SK-N-SH (cell line): ENCODE measurements at regions not wholly inside any gene's neighbourhood (a gene's known extent, or its start where the extent isn't known, plus 50 kb on each side); places are given as distances from the start of the nearest gene placed in this dataset.

Source experiments
- CTCF ChIA-PET: fragments of 300-600, 350-600 bp; formaldehyde crosslinking; extraction: SDS; loops from one replicate; lab custom pipeline; 2021; lab: Yijun Ruan, JAX
- POLR2A ChIA-PET: fragments of 350-600 bp; sonication (Branson Sonifier 250); formaldehyde crosslinking; extraction: SDS; loops from one replicate; lab custom pipeline; 2020; ENCODE audit warnings: antibody characterized with exemption, inconsistent platforms; lab: Yijun Ruan, JAX
- DNase-seq: peaks from one replicate; pipeline ENCODE4 v3.0.0; 2012
- H2AFZ ChIP-seq: fragments of 200-600 bp; sonication (generic); 2 replicates; pipeline ENCODE4 v1.8.1; 2016; ENCODE audit warnings: antibody characterized with exemption, mild to moderate bottlenecking, low read depth
- H3F3A ChIP-seq: fragments of 200-600 bp; sonication (generic); replicated peaks from 2 replicates; pipeline ENCODE3; 2016; ENCODE audit warnings: antibody characterized with exemption, mild to moderate bottlenecking; ENCODE audit not compliant: insufficient read depth
- H3K27ac ChIP-seq, 2 experiments: fragments of 200-500 bp in 1 of 2; fragments of 200-600 bp in 1 of 2; sonication (Bioruptor generic) in 1 of 2; sonication (generic), shearing (Covaris generic) in 1 of 2; 2 replicates each; pipeline versions ENCODE4 v1.5.1 to v1.6.1; 2014 to 2016; ENCODE audit warnings: low read depth in 2 of 2, inconsistent platforms in 1 of 2, low read length in 1 of 2, mild to moderate bottlenecking in 1 of 2, mixed read lengths in 1 of 2
- H3K27me3 ChIP-seq: fragments of 200-600 bp; sonication (generic), shearing (Covaris generic); 2 replicates; pipeline ENCODE4 v1.6.1; 2016; ENCODE audit warnings: mixed run types; ENCODE audit not compliant: insufficient read depth
- H3K36me3 ChIP-seq, 2 experiments: fragments of 200-500 bp in 1 of 2; fragments of 200-600 bp in 1 of 2; sonication (Bioruptor generic) in 1 of 2; sonication (generic) in 1 of 2; replicated peaks in 1 of 2; 2 replicates each; pipeline versions ENCODE3 to v1.5.1; 2014 to 2016; ENCODE audit warnings: low read length in 1 of 2, mild to moderate bottlenecking in 1 of 2; ENCODE audit not compliant: insufficient read depth in 2 of 2, control insufficient read depth in 1 of 2
- H3K4me1 ChIP-seq, 2 experiments: fragments of 200-500 bp in 1 of 2; fragments of 200-600 bp in 1 of 2; sonication (Bioruptor generic) in 1 of 2; sonication (generic), shearing (Covaris generic) in 1 of 2; 2 replicates each; pipeline versions ENCODE4 v1.5.1 to v1.6.1; 2014 to 2016; ENCODE audit warnings: low read depth in 1 of 2, low read length in 1 of 2, mixed run types in 1 of 2; ENCODE audit not compliant: insufficient read depth in 2 of 2, control insufficient read depth in 1 of 2
- H3K4me2 ChIP-seq: fragments of 200-600 bp; sonication (generic), shearing (Covaris generic); 2 replicates; pipeline ENCODE4 v1.6.1; 2017; ENCODE audit warnings: mixed run types
- H3K4me3 ChIP-seq, 2 experiments: fragments of 200-500 bp in 1 of 2; fragments of 200-600 bp in 1 of 2; sonication (Bioruptor generic) in 1 of 2; sonication (generic), shearing (Covaris generic) in 1 of 2; 2 replicates each; pipeline versions ENCODE4 v1.5.1 to v1.8.1; 2014 to 2016; ENCODE audit warnings: low read depth in 2 of 2, inconsistent platforms in 1 of 2, low read length in 1 of 2, mild to moderate bottlenecking in 1 of 2, mixed read lengths in 1 of 2, moderate library complexity in 1 of 2
- H3K79me2 ChIP-seq: fragments of 200-600 bp; sonication (generic); 2 replicates; pipeline ENCODE4 v1.8.1; 2017; ENCODE audit warnings: mild to moderate bottlenecking; ENCODE audit not compliant: insufficient read depth
- H3K9ac ChIP-seq: fragments of 200-600 bp; sonication (generic); 2 replicates; pipeline ENCODE4 v1.6.1; 2017; ENCODE audit warnings: mixed run types
- H3K9me2 ChIP-seq: fragments of 200-600 bp; sonication (generic); 2 replicates; pipeline ENCODE4 v1.6.1; 2017; ENCODE audit warnings: mixed run types
- H3K9me3 ChIP-seq: fragments of 200-600 bp; sonication (generic); 2 replicates; pipeline ENCODE4 v1.6.1; 2017; ENCODE audit warnings: mixed run types, mild to moderate bottlenecking, moderate library complexity
- H4K20me1 ChIP-seq: fragments of 200-600 bp; sonication (generic); 2 replicates; pipeline ENCODE4 v1.6.1; 2017; ENCODE audit warnings: mild to moderate bottlenecking, mixed run types; ENCODE audit not compliant: insufficient read depth
- CHD2 ChIP-seq: fragments of 150-350 bp; IDR thresholded peaks from 2 replicates; pipeline ENCODE4 v1.6.1; 2018; ENCODE audit warnings: low read length; ENCODE audit not compliant: partially characterized antibody
- ELF1 ChIP-seq: IDR thresholded peaks from 2 replicates; pipeline ENCODE4 v1.4.0; 2012
- MEF2A ChIP-seq: IDR thresholded peaks from 2 replicates; pipeline ENCODE4 v1.4.0; 2012; ENCODE audit warnings: low read depth, borderline replicate concordance
- POLR2AphosphoS5 ChIP-seq: IDR thresholded peaks from 2 replicates; pipeline ENCODE4 v1.6.1; 2012; ENCODE audit warnings: low read depth, low read length
- RAD21 ChIP-seq: IDR thresholded peaks from 2 replicates; pipeline ENCODE4 v1.6.1; 2012; ENCODE audit warnings: mild to moderate bottlenecking, low read length
- RCOR1 ChIP-seq: fragments of 150-350 bp; IDR thresholded peaks from 2 replicates; pipeline ENCODE4 v1.6.1; 2017; ENCODE audit warnings: antibody characterized with exemption, low read length
- TAF1 ChIP-seq: IDR thresholded peaks from 2 replicates; pipeline ENCODE4 v1.6.1; 2012; ENCODE audit warnings: low read depth, mild to moderate bottlenecking, low read length, moderate library complexity, borderline replicate concordance
- TCF12 ChIP-seq: IDR thresholded peaks from 2 replicates; pipeline ENCODE4 v1.4.0; 2012
- WGBS: methylation state at CpG from one replicate; pipeline ENCODE4 v1.1.6; 2017; ENCODE audit warnings: low lambda C conversion rate; 5-methylcytosine and 5-hydroxymethylcytosine counted together
- TF ChIP-seq, protein P1 (sequence below): fragments of 150-350 bp; IDR thresholded peaks from 2 replicates; pipeline ENCODE4 v1.6.1; 2016; ENCODE audit warnings: mild to moderate bottlenecking, low read depth, low read length
- TF ChIP-seq, protein P2 (sequence below): fragments of 150-350 bp; IDR thresholded peaks from 2 replicates; pipeline ENCODE4 v1.6.1; 2017; ENCODE audit warnings: antibody characterized with exemption, low read length, low read depth, borderline replicate concordance
- TF ChIP-seq, protein P3 (sequence below): fragments of 200-600 bp; sonication (generic); IDR thresholded peaks from 2 replicates; pipeline ENCODE4 v1.6.1; 2017; ENCODE audit warnings: antibody characterized with exemption, mild to moderate bottlenecking, moderate library complexity

DNA sequence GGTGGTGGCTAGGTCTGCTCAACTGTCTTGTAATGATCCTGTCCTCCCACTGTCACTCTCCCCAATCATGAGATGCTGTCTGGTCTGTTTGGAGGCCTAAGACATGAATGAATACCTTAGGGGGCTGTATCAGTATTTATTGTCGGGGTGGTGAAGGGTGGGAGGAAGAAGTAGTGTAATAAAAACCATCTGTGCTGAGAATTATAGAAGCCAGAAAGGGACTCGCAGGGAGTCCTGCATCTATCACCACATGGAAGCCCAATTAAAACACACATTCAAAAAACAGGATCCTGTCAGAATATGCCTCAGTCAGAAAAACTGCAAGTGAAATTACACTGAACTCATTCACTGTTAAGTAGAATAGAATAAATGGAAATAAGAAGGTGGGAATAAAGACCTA, 1134.3 kb upstream of the C9orf72 start:
- no peak overlapping the region; a peak in 1 of 4 replicates for H3K27ac ChIP-seq
- POLR2A ChIA-PET, result no interaction called here
- H3K27me3 ChIP-seq, result no peaks in the 10 kb centered on the region
- no peak for TF ChIP-seq ELF1
- TF ChIP-seq, protein P1, sequence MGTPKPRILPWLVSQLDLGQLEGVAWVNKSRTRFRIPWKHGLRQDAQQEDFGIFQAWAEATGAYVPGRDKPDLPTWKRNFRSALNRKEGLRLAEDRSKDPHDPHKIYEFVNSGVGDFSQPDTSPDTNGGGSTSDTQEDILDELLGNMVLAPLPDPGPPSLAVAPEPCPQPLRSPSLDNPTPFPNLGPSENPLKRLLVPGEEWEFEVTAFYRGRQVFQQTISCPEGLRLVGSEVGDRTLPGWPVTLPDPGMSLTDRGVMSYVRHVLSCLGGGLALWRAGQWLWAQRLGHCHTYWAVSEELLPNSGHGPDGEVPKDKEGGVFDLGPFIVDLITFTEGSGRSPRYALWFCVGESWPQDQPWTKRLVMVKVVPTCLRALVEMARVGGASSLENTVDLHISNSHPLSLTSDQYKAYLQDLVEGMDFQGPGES, result no peak
- TF ChIP-seq, all 33 proteins: peak for 0
- CTCF ChIA-PET, result interaction anchor here (0.8 kb wide), 1 partner anchor 7 kb away, joined by 5 read pairs; no protein-coding TSS in a partner anchor
- 53% methylated on average over 2 of the region's 2 CpGs for WGBS
- Histone ChIP-seq H3K4me1 (peaks cover 0 to 5% of the 10 kb centered on the region in 2 experiments; a peak in 2 of 4 replicates), H3K9ac (no peak overlapping the region), H3K79me2 (no peaks in the 10 kb centered on the region), H4K20me1 (no peaks in the 10 kb centered on the region), H3K9me2 (no peaks in the 10 kb centered on the region), H3F3A (no peaks in the 10 kb centered on the region), H3K4me3 (no peak overlapping the region), H3K36me3 (no peaks in the 10 kb centered on the region), H3K4me2 (no peak overlapping the region), H3K9me3 (no peaks in the 10 kb centered on the region), H2AFZ (no peak overlapping the region)
- DNase-seq, result no peak

DNA sequence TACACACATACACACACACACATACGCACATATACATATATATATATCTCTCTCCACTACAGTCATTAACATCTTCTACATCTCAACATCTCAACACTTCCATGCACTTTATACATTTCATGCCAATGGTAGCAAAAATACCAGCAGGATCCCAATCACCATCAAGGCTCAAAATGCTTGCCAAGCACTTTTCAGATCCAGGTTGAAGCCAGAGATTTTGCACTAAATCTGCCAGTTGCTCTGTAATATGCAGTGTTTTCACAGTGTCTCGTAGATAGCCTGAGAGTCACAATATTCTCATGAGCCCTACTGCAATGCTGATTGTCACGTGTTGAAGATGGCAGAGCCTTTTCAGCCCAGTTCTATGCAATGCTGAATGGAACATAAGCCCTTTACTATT, 1140.9 kb upstream of the C9orf72 start:
- POLR2A ChIA-PET, result no interaction called here
- TF ChIP-seq TCF12 (no peak), RAD21 (no peak), RCOR1 (no peak), TAF1 (no peak), CHD2 (no peak), POLR2AphosphoS5 (no peak), MEF2A (no peak)
- TF ChIP-seq, protein P2, sequence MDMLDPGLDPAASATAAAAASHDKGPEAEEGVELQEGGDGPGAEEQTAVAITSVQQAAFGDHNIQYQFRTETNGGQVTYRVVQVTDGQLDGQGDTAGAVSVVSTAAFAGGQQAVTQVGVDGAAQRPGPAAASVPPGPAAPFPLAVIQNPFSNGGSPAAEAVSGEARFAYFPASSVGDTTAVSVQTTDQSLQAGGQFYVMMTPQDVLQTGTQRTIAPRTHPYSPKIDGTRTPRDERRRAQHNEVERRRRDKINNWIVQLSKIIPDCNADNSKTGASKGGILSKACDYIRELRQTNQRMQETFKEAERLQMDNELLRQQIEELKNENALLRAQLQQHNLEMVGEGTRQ, result no peak
- TF ChIP-seq, protein P3, sequence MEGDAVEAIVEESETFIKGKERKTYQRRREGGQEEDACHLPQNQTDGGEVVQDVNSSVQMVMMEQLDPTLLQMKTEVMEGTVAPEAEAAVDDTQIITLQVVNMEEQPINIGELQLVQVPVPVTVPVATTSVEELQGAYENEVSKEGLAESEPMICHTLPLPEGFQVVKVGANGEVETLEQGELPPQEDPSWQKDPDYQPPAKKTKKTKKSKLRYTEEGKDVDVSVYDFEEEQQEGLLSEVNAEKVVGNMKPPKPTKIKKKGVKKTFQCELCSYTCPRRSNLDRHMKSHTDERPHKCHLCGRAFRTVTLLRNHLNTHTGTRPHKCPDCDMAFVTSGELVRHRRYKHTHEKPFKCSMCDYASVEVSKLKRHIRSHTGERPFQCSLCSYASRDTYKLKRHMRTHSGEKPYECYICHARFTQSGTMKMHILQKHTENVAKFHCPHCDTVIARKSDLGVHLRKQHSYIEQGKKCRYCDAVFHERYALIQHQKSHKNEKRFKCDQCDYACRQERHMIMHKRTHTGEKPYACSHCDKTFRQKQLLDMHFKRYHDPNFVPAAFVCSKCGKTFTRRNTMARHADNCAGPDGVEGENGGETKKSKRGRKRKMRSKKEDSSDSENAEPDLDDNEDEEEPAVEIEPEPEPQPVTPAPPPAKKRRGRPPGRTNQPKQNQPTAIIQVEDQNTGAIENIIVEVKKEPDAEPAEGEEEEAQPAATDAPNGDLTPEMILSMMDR, result no peak
- no peaks in the 10 kb centered on the region for H4K20me1 ChIP-seq

More for the DNA sequence above, 1140.9 kb upstream of the C9orf72 start:
- Histone ChIP-seq H3K4me3 (no peak overlapping the region), H3K4me2 (no peak overlapping the region), H3K36me3 (no peaks in the 10 kb centered on the region), H2AFZ (no peak overlapping the region), H3F3A (no peaks in the 10 kb centered on the region), H3K27me3 (no peaks in the 10 kb centered on the region), H3K4me1 (peaks cover 0 to 2% of the 10 kb centered on the region in 2 experiments; a peak in 2 of 4 replicates), H3K9me3 (no peaks in the 10 kb centered on the region), H3K9me2 (no peaks in the 10 kb centered on the region), H3K27ac (no peak overlapping the region), H3K9ac (no peak overlapping the region), H3K79me2 (no peaks in the 10 kb centered on the region)
- DNase-seq, result no peak
- CTCF ChIA-PET, result no interaction called here
- WGBS, result 88% methylated on average over 3 of the region's 3 CpGs
